ENCODE measurements at regions not wholly inside any gene's neighbourhood (a gene's known extent, or its start where the extent isn't known, plus 50 kb on each side); places are given as distances from the start of the nearest gene placed in this dataset.

DNA sequence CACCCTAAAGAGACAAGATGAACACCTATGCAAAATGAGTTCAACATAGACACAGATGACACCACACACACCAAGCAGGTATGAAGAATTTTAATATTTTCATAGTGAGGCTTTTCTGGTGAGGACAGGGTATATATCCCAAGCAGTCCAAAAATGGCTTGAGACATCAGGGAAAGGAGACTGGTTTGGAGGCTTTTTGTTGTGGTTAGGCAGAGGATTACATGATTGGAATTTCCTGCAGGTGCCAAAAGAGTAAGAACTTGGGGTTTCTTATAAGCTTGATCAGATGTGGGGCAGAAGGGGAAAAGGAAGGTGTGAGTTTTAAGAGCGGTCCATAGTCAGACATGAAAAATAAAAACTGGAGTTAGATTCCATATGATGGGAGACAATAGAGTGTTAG lies 420.8 kb upstream of the SLITRK1 start:
- no peak for DNase-seq (ENCODE audit: low spot score)

DNA sequence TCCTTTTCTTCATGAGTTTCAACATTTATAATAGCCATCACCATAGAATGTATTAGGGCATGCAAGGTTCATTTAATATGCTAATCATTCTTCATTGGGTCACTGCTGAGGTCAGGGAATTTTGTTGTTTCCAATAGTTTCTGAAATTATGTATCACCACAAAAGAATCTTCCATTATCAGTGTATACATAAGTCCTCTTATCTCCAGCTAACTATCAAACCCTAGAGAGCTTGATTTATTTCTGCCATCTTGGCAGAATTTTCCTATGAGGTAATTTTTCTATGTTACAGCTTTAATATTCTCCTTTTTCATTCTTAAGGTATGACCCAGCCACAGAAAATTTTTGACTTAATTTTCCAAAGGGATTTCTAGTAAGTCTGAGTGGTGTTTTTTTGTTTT lies 415.0 kb upstream of the SLITRK1 start:
- DNase-seq (ENCODE audit: low spot score) = no peak

DNA sequence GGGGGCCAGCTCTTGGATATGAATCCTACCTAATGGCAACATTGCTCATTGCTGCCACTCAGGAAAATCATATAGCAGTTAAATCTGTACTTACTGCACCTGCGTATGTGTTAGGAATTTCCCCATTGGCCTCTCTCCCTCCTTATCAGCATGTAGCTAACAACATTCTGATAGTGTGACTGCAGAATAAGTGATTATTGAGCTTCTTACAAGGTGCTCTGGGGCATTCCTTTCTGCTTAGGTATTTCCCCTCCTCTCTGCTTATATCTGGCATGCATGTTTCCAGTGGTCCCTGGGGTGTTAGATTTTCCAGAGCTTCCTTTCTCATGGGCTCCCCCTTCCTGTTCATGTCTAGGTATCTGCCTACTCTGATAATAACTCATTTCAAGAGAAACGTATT lies 414.1 kb upstream of the SLITRK1 start:
- DNase-seq (ENCODE audit: low spot score) = no peak

DNA sequence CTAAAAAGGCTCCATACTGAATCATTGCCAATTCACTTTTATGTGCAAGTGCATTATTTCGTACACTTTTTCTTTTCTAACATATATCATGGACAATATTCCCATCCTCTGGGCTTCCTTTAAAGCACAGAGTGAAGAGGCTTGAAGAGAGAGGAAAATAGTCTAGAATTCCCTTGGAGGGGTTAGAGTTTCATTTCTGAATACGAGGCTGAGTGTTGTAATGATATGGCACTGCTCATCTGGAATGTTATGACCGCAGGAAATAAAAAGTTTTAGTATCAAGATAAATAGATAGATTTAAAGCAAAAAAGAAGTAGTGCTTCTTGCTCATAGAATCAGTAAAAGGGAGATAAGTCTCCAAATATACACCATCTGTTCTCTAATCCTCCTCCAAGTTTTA lies 412.3 kb upstream of the SLITRK1 start:
- DNase-seq (ENCODE audit: low spot score) = no peak

DNA sequence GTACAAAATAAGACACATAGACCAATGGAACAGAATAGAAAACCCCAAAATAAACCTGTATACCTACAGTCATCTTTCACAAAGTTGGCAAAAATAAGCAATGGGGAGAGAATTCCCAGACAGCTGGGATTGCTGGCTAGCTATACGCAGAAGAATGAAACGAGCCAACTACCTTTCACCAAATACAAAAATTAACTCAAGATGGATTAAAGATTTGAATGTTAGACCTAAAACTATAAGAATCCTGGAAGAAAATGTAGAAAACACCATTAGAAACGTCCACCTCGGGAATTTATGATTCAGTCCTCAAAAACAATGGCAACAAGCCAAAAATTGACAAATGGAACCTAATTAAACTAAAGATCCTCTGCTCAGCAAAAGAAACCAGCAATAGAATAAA lies 408.1 kb upstream of the SLITRK1 start:
- DNase-seq (ENCODE audit: low spot score) = no peak

DNA sequence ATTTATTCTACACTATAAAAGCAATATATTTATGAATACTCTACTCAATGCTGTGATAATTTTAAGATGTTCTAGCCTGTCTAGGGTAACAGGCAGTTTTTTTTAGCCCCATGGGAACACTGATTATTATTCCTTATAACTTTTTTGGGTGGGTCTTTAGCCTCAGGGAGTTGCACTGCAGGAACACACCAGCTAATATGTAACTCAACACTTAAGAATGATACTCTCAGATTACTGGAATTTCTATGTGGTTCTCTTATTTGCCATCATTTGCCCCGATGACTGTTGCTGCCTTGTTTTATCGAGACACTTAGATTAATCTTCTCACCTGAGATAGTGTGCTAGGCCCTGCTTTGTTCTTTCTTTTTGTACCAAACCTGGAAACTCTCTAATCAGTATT lies 396.9 kb upstream of the SLITRK1 start:
- no peak for DNase-seq (ENCODE audit: low spot score)

DNA sequence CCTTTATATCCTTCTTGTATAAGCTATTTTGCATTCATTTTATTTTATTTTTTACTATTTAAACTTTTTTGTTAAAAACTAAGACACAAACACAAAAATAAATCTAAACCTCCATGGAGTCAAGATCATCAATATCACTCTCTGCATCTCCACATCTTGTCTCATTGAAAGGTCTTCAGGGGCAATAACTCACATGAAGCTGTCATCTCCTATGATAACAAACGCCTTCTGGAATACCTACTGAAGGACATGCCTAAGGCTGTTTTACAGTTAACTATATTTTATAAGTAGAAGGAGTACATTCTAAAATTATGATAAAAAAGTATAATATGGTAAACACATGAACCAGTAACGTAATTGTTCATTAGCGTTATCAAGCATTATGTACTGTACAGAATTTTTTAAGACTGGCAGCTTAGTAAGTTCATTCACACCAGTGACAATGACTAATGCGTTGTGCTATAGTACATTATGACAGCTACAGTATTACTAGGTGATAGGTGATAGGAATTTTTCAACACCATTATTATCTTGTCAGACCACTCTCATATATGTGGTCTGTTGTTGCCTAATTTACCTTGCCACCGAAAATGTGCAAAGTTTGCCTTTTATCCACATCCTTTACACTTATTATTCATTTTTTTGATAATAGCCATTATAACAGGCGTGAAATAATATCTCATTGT lies 390.7 kb upstream of the SLITRK1 start:
- DNase-seq (ENCODE audit: low spot score) = no peak

DNA sequence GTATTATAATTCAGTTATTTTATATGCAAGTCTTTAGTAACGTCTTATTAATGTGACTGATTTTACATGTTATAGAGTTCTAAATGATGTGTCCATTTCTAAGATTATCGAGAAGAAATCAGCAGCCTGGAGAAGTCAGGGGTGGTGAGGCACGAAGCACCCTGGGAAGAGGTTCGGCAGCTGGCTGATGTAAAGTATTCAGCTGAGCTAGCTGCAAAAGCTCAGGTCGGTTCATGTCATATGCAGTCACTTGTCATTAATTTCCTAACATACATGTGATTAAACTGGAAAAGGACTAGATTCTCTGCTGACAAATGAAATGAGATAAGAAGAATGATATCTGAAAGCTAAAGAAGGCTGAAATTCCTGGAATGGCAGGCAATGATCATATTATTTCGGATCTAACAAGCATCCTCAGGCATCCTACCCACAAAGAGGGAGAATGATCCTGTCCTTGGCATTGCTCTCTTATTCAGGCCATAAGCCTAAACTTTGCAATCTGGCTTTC lies 383.0 kb upstream of the SLITRK1 start:
- DNase-seq (ENCODE audit: low spot score) = no peak

DNA sequence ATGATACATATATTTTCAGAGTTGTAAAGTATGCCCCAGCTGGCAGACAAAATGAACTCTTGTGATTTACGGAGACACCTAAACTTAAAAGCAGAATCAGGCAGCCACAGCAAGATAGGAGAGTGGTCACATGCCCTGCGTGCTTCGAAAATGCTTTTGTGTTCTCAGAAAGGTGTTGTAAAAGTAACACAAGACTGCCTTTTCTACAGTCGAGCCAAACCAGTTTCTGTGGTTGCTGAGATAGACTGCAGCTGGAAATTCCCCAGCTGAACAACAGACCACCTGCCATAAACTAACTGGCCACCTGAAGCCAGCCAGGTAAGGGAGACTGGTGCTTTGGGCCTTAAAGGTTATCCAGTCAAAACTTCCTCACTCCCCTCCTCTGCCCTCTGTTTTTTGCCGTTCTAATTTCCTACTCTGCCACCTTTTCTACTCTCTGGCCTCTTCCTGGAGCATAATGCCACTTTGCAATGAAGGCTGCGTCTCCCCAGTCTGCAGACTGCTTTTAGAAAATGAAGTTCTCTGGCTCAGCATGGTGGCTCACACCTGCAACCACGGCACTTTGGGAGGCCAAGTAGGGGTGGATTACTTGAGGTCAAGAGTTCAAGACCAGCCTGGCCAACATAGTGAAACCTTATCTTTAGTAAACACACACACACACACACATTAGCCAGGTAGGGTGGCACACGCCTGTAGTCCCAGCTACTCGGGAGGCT lies 381.2 kb upstream of the SLITRK1 start:
- no peak for DNase-seq (ENCODE audit: low spot score)

DNA sequence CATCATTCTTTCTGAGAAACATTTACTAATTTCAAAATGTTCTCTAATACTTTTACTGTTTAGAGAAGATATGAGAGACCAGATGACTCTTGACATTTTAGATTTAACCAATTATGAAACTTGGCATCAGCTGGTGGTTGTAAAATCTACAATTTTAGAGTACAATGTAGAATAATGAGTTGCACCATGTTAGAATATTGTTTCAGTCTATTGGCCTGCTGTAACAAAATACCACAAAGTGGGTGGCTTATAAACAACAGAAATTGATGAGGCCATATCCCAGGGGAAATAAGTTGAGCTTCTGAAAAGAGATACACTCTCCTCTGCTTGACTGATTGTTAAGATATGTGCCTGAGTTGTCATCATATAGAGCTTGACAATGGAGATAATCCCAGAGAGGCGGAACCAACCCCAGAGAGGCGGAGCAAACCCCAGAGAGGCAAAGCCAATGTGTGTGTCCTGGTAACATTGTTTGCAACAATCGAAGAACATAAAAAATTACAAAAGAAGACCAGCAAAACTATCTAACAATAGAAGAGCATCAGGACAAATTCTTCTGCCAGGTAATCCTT lies 373.0 kb upstream of the SLITRK1 start:
- no peak for DNase-seq (ENCODE audit: low spot score)

DNA sequence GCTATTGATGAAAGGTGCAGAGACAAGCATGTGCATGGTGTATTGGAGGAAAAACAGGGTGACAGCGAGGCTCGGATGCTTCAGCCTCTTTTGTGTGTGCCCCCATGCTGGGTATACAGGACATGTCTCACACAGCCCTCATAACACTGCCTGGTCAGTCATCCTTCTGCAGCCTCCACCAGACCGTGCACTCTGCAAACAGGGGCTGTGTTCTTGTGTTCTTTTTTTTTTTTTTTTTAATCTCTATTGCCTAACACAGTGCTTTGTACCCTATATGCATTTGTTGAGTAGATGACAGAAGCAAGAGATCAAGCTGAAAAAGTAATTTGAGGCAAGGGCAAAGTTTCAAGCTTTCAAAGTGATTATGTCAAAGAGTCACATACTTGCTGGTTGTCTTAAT lies 367.2 kb upstream of the SLITRK1 start:
- DNase-seq (ENCODE audit: low spot score) = no peak

DNA sequence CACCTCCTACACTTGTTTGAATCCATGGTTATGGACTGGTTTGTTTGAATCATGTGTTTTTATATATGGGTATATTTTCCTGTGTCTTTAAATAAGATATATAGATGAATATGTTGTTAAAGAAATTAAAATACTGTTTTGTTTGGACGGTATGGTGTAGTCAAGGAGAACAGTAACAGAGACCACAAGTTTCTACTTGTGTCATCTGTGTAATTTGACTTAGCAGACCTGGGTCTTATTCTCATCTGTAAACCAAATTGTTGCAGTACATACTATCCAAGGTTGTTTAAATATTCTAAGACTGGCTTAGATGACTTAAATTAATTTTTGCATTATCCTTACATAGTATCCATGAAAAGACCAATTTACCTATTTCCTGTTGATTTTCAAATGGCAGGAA lies 361.1 kb upstream of the SLITRK1 start:
- no peak for DNase-seq (ENCODE audit: low spot score)

DNA sequence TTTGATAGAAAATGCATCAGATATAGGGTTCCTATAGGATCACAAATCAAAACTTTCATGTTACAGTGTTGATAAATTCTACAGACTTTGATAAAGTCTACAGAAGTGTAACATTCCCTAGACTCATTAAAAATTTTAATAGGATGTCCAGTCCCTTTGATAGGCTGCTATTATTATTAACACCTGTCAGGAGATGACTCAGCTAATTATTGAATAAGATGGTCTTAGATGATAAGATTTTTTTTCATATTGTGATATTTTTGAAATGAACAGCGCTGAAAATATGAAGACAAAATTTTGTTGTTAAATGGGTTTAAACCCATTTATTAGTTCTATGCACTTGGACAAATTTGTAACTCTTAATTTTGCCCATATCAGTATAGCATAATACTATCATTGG lies 356.8 kb upstream of the SLITRK1 start:
- DNase-seq (ENCODE audit: low spot score) = no peak

DNA sequence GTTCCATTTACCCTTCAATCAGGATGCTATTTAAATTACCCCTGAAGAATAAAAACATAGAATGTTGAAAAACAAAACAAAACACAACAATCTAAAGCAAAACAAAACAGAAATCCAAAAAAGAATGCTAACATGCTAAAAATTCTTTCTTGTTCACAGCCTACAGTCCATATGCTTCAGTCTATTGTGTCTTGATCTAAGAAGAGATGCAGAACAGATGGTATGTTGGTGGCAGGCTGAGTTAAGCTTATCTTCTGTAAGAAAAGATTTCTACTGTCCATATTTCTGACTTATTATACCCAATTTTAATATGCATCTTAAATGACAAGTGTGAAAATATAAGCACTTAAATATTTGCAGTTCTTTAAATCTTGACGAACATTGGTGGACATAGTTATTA lies 356.1 kb upstream of the SLITRK1 start:
- no peak for DNase-seq (ENCODE audit: low spot score)

DNA sequence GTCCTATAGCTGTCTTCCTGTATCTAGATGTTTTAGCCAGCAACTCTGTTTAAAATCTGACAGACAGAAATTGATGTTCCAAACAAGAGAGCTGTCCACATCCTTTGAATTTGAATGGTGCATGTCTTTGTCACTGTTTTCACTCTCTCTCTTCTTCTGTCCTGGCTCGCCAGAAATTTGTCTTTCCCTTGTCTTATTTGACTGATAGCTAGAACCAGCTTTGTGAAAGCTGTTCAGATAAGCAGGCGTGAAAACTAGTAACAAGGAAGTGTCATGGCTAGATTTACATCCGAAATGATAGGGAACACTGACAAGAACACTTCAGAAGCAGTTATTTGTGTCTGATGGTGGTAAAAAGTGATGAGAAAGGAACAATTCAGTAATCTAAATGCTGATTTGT lies 354.9 kb upstream of the SLITRK1 start:
- DNase-seq (ENCODE audit: low spot score) = no peak

DNA sequence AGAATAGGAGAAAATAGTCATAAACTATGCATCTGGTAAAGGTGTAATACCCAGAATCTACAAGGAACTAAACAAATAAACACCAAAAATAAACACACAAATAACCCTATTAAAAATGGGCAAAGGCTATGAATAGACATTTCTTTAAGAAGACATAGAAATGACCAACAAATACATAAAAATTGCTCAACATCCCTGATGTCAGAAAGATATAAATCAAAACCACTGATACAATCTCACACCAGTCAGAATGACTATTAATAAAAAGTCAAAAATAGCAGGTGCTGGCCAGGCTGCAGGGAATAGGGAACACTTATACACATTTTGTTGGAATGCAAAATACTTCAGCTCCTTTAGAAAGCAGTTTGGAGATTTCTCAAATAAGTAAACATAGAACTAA lies 352.1 kb upstream of the SLITRK1 start:
- no peak for DNase-seq (ENCODE audit: low spot score)

DNA sequence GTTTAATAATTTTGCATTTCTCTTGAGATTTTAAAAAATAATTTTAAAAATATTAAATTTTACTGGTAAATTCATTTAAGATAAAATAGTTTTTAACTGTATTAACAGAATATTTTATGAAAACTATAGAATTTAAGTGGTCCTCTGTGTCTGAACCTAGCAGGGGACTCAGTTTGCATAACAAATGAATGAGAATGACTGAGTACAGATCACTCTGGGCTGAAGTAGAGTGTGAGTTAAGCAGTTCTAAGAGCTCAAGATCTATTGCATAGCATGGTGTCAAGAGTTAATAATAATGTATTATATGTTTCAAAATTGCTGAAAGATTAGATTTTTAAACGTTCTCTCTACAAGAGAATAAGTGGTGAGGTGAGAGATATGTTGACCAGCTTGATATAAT lies 348.3 kb upstream of the SLITRK1 start:
- no peak for DNase-seq (ENCODE audit: low spot score)

DNA sequence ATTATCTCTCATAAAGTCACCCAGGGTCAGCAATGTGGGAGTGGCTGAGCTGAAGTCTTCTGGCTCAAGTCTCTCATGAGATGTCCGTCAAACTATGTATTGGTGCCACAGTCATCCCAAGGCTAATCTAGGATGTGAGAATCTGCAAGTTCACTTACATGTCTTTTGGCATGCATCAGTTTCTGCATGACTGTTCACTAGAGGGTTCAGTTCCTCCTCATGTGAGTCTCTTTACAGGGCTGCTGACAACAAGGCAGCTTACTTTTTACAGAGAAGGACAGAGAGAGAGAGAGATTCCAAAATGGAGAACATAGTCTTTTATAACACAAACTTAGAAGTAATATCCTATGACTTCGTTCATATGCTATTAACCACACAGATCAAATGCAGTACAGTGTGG lies 328.8 kb upstream of the SLITRK1 start:
- DNase-seq (ENCODE audit: low spot score) = no peak

DNA sequence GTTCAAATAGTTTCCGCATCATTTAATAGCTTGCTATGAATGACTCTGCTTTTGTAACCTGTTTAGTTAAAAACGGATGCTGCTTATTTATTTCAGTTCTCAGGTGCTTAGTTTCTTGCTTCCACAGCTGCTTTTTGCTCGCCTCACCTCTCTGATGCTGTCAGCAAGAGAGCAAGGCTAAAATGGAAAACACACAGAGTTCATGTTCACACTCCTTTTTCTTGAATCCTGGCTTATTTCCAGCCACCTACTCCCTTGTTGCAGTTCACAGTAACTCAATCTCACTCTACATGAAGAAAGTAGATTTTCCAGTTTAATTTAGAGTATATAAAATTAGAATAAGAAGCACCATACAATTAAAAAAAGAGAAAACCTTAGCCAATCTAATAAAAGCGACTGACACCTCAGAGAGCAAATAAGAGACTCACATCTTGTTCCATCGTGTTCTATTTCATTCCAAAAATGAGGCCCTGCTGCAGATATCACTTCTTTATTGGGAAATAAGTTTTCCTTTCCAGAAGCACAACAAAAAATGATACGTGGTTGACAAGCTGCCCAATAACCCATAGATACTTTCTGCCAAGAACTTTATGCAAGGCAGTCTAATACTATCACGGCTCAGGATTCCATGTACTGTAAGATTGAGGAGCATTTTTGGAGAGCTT lies 326.1 kb upstream of the SLITRK1 start:
- no peak for DNase-seq (ENCODE audit: low spot score)

DNA sequence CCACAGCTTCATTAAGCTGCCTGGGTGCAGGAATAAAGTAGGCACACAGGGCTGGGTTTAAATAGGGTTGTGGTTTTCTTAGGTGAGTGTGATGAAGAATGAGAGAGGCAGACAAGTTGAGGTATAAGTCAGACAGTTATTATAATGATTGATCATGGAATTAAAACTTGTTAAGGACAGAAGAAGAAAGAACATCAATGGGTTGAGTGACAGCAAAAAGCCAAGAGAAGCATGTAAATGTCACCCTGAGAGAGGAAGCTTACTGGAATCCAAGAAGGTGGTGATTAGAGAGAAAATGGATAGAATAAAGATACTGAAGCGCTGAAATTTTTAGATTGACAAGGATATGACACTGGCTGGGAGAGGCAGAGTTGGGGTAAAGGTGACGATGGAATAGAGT lies 325.2 kb upstream of the SLITRK1 start:
- DNase-seq (ENCODE audit: low spot score) = no peak

DNA sequence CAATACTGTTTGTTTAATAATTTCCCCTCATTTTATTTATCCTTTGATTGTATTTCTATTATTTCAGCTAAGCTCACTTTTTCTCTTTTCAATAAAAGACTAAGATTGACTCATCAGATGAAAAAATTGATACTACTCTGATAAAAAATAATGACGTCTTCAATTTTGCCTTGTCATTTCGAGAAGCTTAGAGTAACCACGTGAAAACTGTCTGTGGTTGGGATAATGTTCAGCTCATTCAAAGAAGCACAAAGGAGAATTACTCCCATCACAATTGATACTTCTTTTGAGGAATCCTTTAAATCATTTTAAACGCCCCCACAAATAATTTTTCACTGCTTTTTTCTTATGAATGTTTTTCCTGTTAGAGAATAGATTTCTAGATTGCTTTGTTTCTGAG lies 318.7 kb upstream of the SLITRK1 start:
- DNase-seq (ENCODE audit: low spot score) = no peak

DNA sequence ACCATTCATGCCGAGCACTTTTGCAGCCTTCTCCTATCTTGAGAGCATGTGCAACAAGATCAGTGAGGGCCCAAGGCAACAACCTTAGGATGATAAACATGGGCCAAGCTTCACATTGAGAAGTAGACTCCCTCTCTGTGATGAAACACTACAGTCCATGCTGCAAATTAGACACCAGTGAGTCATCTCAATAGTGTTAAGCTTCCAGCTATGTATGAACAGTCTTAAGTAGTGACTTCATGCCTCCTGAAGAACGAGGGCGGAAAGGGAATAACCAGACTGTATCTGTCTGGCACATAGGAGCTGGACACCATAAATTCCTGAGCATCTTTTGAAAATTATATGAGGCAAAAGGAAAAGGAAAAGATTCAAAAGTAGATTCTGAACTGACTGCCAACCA lies 309.9 kb upstream of the SLITRK1 start:
- no peak for DNase-seq (ENCODE audit: low spot score)

DNA sequence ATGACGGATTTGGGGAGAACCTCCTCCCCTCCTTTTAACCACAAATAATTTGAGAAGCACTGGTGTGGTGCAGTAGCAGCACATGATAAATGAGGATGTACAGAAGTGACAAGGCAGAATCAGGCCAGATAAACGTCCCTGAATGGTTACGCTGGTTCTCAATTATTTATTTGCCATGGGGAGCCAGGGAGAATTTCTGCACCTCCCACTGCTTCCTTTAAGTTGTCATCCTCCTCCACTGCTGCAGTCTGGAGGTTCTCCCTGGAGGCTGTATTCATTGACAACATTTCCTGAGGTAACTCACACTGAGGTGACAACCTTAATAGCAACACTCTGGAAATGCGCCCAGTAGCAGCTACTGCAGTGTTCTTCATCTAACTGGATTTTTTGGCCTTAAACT lies 308.9 kb upstream of the SLITRK1 start:
- DNase-seq (ENCODE audit: low spot score) = no peak
